Spleen (tissue), 7 donors: ENCODE measurements at regions not wholly inside any gene's neighbourhood (a gene's known extent, or its start where the extent isn't known, plus 50 kb on each side); places are given as distances from the start of the nearest gene placed in this dataset.

Experiments used
- CTCF ChIP-seq, 11 experiments: fragments of 200-600 bp in 7 of 11; fragments of 450-650 bp in 4 of 11; sonication (generic) in 4 of 11; IDR thresholded peaks in 8 of 11; conservative IDR thresholded peaks in 3 of 11; 1 replicate in 7 of 11; 2 replicates in 4 of 11; pipeline versions ENCODE4 v1.4.0 to v1.8.0; 2016 to 2021; ENCODE audit warnings: antibody characterized with exemption in 11 of 11, inconsistent platforms in 4 of 11, mild to moderate bottlenecking in 1 of 11
- POLR2A ChIP-seq, 3 donors: fragments of 450-650 bp; IDR thresholded peaks; one replicate each; pipeline ENCODE4 v1.5.1; 2017; ENCODE audit warnings: antibody characterized with exemption in 3 of 3, mild to moderate bottlenecking in 1 of 3
- POLR2AphosphoS5 ChIP-seq, 3 donors: sonication (generic); formaldehyde crosslinking; IDR thresholded peaks; one replicate each; pipeline ENCODE4 v1.5.1; 2017; ENCODE audit warnings: antibody characterized with exemption in 3 of 3
- donor health status: DM: no; HTN: no; CAD: no; lungs with moderate emphysema.
- donor health status: DM: no; HTN: no; CAD: no.
- donor health status: DM: no; HTN: no; CAD: no.

- TF ChIP-seq CTCF (IDR thresholded peaks at IDR 0.05 in 8 of 11, conservative IDR thresholded peaks at IDR 0.05 in 3 of 11): no peak
- no peak for TF ChIP-seq POLR2AphosphoS5 (IDR thresholded peaks at IDR 0.05)
- TF ChIP-seq POLR2A (IDR thresholded peaks at IDR 0.05): no peak
These were observed 109.9 kb upstream of the MEIS1 start for GRCh38 chr2:66324909-66325528.
